Fibroblast of the aortic adventitia (primary cell): ENCODE measurements at regions not wholly inside any gene's neighbourhood (a gene's known extent, or its start where the extent isn't known, plus 50 kb on each side); places are given as distances from the start of the nearest gene placed in this dataset.

Experiments
- DNase-seq: peaks from one replicate; pipeline ENCODE4 v3.0.0-alpha.2; 2010; ENCODE audit warnings: low read depth
- H3K4me3 ChIP-seq: 2 replicates; pipeline ENCODE4 v1.5.1; 2011; ENCODE audit warnings: low read depth, mild to moderate bottlenecking, control low read depth, low read length, moderate library complexity
- CTCF ChIP-seq: IDR thresholded peaks from 2 replicates; pipeline ENCODE4 v1.5.1; 2011; ENCODE audit warnings: mild to moderate bottlenecking, low read length, control low read depth, inconsistent platforms; ENCODE audit not compliant: insufficient read depth

DNA sequence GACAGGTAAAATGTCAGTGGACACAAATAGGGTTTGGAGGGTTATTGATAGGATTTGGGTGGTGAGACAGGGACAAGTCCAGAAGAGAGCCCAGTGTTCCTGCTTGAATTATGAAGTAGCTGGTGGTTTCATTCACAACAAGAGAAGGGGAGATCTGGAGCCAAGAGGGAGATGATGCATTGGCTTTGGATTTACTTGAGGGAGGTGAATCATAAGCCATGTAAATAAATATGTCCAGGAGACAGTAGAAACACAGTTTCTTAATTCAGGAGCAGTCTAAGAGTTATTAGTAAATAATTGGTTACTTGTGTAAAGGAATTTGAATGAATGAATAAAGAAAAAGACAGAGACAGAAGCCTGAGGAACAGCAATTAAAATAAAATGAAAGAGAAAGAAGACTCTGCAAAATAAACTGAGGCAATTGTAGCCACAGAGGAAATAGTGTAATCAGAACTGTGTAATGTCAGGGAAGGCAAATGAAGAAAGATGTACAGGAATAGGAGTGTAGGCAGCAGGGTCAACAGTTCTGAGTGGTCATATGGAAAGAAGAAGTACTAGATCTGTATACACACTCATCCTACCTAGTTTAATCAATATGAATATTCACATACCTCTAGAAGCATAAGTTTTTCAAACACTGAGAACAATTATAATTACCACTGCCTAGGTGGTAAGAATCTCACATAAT is 50.2 kb upstream of the CXCL8 start:
- DNase-seq: peak; percentile 43
- TF ChIP-seq CTCF: no peak
- no peak overlapping the region for H3K4me3 ChIP-seq
